C1 segment of cervical spinal cord (tissue), 14 donors: ENCODE measurements at regions not wholly inside any gene's neighbourhood (a gene's known extent, or its start where the extent isn't known, plus 50 kb on each side); places are given as distances from the start of the nearest gene placed in this dataset.
"Not testable (repeated sequence)": the region's sequence is repeated elsewhere in the genome, so short reads cannot be mapped to it uniquely, and the experiment has no call there.

Experiments used
- DNase-seq, 14 donors: peaks; one replicate each; lab custom pipeline; 2025; lab: John Stamatoyannopoulos, UW

DNA sequence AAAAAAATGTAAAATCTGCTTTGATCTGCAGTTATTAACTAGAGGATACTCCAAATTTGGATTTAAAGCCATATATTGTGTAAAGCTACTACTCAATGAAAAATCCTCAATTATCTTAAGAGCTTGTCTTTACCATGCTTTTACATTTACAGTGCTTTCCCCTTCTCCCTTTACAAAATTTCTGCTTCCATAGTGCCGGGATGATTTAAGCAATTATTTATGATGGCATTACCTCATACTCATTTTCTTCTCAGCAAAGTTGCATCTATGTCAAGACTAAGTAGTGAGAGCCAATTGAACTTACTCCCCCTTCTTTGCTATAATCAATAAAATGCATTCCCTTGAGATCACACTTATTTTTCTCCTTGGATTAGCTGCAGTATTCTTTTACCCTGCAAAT, 505.4 kb upstream of the AGA start:
- no peak for DNase-seq

DNA sequence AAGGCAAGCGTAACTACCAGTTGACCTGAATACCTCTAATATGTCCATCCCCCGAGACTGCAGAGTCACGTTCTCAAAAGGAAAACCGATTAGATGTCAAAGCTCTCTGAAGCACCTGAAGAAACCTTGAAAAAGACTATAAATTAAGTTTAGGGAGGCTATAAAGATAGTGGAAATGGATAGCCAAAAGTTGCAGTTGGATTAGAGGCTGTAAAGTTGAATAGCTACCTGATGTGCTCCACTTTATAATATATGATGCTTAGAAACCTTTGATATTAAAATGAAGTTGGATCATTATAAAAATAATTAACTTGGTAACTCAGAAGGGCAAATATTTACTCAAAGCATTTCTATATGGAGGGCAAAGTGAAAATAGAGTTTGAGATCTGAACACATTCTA, 506.6 kb upstream of the AGA start:
- DNase-seq = no peak

GRCh38 chr4:177951026-177951425, 508.8 kb upstream of the AGA start:
- DNase-seq = no peak

GRCh38 chr4:177952723-177953122, 510.5 kb upstream of the AGA start:
- DNase-seq = no peak

GRCh38 chr4:177957596-177958360, 515.5 kb upstream of the AGA start:
- DNase-seq = no peak

DNA sequence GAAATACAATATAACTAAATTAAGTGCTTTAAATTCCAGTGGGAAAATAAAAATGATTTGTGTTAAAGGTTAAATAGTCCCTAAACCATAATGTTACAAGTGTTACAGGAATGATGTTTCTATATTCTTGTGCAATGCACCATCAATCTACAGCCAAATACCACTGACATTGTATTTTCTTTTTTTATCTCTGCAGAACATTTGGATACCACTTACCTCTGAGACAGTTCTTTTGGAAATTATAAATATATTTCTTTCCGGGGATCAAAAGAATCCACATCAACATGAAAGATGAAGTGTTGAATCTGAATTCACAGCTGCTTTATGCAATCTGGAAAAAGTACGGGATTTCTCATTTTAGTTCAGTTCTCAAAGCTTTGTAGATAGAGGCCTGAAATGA, 518.3 kb upstream of the AGA start:
- no peak for DNase-seq

DNA sequence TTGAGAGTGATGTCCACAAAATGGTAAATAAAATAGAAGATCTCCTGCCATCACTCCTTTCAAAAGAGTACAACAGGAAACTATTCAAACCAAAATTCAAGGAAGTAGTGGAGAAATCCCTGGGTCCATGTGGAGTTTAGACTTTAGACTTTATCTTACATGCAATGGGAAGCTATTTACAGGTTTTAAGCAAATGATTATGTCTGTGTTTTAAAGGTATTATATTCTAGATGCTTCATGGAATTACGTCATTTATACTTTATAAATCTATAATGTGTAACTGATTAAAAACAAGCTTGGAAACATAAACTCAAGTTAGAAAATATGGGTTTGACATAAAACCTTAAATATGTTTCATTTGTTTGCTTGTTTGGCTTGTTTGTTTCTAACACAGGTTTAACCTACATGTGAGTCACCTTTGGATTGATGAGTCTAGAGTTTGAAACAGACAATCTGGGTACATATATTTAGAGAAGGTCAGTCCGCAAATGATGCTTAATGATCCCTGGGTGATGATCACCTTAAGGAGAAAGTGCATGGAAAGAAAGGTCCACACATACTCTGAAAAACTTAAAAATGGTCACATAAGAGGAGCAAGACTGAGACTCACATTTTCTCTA, 519.6 kb upstream of the AGA start:
- no peak for DNase-seq

DNA sequence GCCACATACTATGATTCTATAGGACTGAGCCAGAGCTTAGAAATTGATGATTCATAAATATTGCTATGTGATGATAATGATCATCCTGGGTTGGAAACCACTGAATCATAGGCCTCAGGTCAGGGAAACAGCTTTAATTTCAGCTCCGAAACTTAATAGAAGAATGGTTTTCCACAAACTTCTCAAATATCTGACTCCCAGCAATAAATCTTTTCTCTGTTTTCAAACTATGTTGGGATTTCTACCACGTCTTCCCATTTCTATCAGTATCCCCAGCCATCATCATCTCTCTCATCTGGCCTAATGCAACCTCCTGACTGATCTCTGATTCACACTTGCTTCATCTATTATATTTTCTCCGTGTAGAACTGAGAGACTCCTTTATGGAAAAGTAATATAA, 521.8 kb upstream of the AGA start:
- no peak for DNase-seq

DNA sequence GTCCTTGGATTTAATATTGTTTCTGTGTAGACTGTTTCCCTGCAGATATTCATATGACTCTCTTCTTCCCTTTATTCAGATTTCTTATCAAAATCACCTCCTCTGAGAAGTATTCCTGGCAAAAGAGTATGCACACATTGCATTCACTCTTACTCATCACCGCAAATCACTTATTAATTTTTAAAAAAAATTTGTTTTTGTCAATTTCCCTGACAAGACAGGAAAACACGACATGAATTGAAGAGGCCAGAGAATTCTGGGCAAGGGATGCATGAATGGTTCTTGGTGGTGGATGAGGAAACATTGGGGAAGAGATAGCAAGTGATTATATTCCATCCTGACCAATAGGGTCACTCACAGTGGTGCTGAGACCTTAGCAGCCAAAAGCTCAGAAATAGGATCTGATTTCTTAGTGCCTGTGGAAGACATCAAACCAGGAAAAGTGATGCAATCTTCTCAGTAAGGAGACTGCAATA, 522.5 kb upstream of the AGA start:
- DNase-seq = no peak

DNA sequence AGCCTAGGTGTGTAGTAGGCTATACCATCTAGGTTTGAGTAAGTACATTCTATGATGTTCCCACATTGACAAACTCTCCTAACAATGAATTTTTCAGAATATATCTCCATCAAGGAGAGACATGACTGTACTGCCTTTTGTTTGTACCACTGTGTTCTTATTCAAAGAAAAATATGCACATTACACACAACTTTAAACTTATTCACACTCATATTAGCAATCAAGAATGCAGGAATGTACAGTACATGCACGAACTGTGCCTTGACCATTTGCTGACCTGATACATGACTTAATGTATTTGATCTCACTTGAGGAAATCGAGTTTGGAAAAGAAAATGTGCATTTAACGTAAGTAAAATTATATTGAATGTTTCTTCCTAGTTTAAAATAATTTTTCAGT, 525.1 kb upstream of the AGA start:
- no peak for DNase-seq

- DNase-seq = no peak
Measured at GRCh38 chr4:177968817-177969442, 526.7 kb upstream of the AGA start.

DNA sequence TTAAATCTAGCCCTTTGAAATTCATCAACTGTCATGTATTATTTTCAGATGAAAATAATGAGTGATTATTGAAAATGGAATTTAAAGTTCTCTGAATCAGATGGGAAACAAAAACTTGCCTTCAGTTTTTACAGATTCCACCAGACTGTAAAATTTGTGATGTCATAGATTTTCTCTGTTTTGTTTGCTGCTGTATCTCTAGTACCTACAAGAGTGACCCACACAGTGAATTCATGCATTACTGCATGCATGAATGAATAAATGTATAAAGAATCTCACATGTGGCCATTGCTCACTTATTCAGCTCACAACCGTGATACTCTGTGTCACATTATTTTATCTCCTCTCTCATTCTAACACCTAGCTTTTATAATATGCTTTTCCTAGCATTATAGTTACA, 532.2 kb upstream of the AGA start:
- no peak for DNase-seq

GRCh38 chr4:177975315-177975987, 533.2 kb upstream of the AGA start:
- DNase-seq = no peak

GRCh38 chr4:177986236-177986635, 544.0 kb upstream of the AGA start:
- no peak for DNase-seq

DNA sequence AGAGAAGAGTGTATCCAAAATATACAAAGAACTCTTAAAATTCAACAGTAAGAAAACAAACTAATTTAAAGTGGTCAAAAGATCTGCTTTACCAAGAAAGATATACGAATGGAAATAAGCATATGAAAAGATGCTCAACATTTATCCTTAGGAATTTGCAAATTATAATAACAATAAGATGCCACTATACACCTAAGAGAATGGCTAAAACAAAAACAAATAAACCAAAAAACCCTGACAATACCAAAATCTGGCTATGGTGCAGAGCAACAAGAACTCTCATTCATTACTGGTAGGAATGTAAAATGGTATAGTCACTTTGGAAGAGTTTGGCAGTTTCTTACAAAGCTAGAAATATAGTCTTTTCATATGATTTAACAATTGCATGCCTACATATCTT, 545.7 kb upstream of the AGA start:
- no peak for DNase-seq

- DNase-seq = no peak
Measured at GRCh38 chr4:177989503-177990201, 547.4 kb upstream of the AGA start.

DNA sequence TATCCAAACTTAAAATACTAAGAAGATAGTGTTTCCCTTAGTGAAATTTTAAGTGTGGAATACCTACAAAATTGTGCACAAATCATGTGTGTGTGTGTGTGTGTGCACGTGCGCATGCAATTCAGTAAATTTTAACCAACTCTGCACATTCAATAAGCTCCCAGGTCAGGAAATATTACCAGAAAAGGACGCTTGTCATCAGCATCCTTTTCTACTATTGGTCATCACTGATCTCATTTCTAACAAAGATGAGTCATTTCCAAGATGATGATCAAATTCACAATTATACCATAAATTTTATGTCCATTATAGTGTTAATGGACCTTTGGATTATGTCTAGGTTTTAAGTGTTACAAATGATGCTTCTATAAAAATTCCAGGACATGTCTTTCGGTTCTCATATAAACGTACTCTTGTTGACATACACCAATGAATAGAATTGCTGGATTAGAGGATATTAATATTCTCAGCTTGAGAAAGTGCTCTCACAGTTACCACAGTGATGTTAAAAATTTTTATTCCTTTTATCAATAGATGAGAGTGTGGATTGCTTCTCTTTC, 560.9 kb upstream of the AGA start:
- no peak for DNase-seq

DNA sequence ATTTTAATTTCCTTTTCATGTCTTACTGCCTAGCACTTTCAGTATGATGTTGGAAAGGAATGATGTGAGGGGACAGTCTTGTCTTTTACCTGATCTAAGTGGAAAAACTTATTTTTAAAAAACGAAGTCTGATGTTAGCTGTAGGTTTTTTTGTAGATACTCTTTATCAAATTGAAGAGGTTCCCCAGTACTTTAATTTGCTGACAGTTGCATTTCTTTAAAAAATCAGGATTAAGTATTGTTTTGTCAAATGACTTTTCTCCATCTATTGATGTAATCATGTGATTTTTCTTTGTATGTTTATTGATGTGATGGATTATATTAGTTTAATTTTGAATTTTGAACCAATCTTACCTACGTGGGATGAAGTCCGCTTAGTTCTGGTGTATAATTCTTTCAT, 568.4 kb upstream of the AGA start:
- no peak for DNase-seq

DNA sequence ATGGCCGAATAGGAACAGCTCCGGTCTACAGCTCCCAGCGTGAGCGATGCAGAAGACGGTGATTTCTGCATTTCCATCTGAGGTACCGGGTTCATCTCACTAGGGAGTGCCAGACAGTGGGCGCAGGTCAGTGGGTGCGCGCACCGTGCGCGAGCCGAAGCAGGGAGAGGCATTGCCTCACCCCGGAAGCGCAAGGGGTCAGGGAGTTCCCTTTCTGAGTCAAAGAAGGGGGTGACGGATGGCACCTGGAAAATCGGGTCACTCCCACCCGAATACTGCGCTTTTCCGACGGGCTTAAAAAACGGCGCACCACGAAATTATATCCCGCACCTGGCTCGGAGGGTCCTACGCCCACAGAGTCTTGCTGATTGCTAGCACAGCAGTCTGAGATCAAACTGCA, 572.8 kb upstream of the AGA start:
- not testable (repeated sequence) for DNase-seq

DNA sequence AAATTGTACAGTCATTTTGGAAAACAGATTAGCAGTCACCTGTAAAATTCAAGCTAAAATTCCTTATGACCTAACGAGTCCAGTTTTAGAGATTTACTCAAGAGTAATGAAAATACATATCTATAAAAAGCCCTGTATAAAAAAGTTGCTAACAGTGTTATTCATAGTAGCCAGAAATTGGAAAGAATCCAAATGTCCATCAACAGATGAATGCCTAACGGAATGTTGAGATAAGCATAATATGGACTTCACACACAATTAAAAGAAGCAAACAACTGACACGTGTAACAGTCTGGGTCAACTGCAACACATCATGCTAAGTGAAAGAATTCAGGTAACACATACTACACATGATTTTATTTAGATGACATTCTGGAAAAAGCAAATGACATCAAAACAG, 584.8 kb upstream of the AGA start:
- DNase-seq = no peak

DNA sequence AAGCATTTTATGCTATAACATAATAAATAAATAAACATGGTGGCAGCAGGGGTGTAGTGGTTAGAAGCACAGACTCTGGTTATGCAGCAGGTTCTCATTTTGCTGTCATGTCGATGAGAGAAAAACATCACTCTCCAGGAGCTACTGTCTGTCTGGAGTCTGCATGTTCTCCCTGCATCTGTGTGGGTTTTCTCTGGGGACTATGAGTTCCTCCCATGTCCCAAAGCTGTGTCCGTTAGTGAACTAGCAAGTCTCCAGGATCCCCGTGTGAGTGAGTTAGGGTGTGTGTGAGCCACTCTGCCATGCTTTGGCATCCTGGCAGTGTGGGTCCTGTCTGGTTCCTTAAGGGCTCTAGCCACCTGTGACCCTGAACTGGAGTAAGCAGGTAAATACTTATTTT, 585.6 kb upstream of the AGA start:
- DNase-seq = no peak

DNA sequence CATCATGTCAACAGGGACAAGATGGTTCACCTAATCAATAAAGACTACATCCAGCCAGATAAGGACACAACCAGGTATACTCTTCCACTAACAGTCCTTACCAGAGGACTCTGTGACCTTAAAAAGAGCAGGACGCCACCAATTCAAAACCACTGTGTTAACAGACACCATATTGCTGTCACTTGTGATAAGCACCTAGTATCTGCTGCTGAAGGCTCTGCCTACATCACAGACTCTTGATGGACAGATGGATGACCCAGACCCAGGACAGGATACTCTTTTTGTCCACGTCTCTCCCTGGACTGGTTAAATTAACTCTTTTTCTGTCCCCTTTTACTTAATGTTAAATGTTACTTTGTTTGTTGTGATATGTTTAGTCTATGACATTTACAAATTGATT, 586.2 kb upstream of the AGA start:
- DNase-seq = no peak
